HL-60/S4 treated with retinoic acid at 250 ng/mL for 4 days and 3 days (cell line): ENCODE measurements at regions not wholly inside any gene's neighbourhood (a gene's known extent, or its start where the extent isn't known, plus 50 kb on each side); places are given as distances from the start of the nearest gene placed in this dataset.
"Not testable (repeated sequence)": the region's sequence is repeated elsewhere in the genome, so short reads cannot be mapped to it uniquely, and the experiment has no call there.

Experiments used
- in situ Hi-C: fragments of 300-500 bp; cut with MboI; formaldehyde crosslinking; loops from 2 replicates; pipeline ENCODE4 v1.7.0; 2022; ENCODE audit warnings: low sequenced_read_pairs

DNA sequence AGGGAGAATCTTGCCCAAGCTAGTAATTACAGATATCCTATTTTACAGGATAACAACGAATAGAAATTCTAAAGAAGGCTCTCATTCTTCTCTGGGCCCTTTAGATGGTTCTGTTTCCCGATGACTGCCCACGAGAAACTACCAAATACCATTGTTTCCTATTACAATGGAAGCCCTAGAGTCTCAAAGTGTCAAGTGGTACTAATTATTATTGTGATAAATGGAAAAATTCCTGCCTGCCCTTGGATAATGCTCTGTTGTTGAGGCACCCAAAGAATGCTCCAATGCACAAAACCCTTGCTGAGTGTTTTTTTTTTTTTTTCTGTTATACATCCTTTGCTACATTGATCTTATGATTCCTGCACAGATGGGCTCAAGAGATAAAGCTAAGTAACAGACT is 504.5 kb downstream of the XPNPEP1 start:
- in situ Hi-C loops = no loop called here

DNA sequence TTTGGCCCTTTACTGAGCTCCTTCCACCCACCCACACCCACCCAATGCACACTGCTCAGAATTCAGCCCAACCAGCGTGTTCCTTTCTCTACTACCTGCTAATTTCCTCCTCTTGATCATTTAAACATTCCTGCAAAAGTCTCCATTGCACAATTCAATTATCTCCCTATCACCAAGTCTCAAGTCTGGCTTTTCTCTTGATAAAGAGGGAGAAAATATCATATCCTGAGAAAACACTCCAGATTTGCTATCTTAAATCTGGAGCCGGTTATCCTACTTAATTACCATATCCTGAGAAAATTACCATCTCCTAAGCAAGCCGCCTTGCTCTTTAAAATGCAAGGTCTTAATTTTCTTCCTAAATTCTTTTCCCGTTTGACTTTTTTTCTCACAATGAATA is 505.5 kb downstream of the XPNPEP1 start:
- in situ Hi-C loops = no loop called here

DNA sequence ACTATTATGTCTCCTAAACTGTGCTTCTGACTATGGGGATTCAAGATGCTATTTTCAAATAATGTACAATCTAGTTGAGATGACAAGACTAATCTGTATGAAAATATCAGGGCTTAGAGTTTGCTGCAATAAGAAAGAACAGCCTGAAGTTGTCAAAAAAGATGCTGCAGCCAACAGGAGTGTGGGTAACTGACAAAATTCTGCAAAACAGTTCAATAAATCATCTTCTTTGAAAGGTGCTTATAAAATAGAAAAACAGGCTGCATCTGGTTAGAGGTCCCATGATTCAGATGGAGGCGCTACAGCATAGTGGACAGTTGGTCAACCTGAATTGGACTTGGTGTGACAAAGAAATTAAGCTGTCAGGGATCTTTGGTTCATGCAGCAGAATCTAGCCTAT is 511.0 kb downstream of the XPNPEP1 start:
- in situ Hi-C loops = no loop called here

DNA sequence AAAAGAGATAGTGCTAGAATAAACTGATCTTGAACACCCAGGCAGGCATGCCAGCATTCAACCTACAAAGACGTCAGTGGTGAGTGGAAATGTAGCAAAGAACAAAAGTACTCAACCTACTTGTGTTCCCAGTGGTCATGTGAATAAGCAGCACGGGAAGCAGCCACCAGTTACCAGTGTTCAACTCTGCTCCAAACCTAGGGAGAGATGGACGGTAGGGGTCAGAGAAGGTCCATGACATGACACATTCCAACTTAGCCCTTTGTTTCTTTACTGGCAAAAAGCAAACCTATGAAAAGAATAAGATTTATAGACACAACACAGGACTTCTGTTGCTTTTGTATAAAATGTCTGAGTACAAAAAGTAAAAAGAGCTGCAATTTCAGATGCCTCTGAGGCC is 511.4 kb downstream of the XPNPEP1 start:
- in situ Hi-C loops = no loop called here

DNA sequence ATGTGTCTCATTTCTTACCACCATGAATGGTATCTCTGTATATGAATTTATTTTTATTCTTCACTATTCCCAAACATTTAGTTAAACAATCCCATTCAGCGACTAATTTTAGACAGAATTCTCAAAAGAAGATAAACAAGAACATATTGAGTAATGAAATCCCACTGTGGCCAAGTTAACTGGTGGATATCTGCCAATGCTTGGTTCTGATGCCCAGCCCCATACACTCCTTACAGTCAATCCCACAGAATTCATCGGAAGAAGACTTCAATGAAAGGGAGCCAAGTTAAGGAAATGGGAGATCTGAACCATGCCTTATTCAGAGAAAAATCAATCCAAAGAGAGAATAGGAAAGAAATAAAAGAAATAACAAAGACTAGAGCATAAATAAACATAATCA is 518.0 kb downstream of the XPNPEP1 start:
- in situ Hi-C loops = no loop called here

DNA sequence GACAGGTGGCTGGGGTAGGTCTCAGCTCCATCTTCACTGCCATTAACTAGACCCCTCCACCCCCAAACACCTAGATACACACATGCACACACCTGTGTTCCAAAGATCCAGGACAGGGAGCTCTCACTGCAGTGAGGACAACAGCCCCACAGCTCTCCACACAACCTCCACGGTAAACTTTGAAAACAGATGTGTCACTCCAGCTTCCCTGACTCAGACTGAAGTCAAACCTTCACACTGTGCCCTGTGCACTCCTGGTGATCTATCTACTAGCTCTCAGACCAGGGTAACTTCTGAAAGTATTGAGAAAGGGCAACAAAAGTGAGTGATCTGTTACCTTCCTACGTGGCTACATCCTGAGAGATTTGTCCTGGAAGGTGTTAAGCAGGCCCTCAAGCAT is 519.8 kb downstream of the XPNPEP1 start:
- in situ Hi-C loops = no loop called here

DNA sequence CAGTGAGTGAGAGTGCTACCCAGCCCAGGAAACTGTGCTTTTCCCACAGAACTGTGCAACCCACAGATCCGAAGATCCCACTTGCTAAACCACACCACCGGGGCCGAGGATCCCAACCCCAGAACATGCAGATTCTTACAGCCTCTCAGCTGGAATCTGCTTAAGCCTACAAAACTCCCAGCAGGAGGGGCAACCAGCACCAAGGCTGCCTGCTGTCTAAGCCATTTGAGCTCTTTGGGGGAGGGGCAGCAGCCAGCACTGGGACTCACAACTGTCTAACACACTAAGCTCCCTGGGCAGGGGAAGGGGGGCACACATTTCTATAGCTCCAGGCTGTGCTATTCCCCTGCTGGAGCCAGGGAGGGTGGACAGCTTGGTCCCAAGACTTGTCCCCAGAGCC is 529.9 kb downstream of the XPNPEP1 start:
- in situ Hi-C loops = no loop called here

DNA sequence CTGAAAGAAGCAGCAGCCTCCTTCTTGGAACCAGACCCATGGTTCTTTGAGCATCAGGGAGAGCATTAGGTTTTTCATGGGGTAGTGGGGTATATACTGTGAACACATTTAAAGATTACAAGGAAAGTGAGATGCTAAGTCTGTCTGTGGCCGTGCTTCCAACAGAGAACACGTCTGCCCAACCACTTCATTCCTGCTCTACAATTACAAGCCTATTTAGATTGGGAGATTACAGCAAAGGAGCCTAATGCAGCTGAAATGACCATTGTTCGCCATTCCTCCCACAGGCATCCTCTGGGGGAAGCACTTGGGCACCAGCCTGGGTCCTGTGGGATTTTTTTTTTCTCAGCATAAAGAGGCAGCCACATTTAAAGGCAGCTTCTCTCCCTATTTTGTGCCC is 536.4 kb downstream of the XPNPEP1 start:
- in situ Hi-C loops = no loop called here

DNA sequence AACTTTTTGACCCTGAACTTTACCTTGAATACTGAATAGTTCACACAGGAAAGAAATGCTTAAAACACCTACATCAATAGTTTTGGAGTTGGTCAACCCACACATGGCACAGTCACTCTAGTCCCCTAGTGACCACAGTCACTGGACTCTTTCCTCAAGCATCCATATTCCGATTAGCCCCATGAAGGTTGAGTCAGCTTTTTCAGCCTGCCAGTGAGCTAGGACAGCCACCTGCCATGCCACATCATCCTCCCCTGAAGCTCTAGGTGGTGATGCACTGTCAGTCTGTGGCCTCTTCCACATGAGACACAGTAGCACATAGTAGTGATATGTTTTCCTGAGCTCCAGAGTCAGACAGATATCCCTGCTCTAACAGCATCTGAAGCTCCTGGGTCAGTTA is 537.2 kb downstream of the XPNPEP1 start:
- in situ Hi-C loops = no loop called here

DNA sequence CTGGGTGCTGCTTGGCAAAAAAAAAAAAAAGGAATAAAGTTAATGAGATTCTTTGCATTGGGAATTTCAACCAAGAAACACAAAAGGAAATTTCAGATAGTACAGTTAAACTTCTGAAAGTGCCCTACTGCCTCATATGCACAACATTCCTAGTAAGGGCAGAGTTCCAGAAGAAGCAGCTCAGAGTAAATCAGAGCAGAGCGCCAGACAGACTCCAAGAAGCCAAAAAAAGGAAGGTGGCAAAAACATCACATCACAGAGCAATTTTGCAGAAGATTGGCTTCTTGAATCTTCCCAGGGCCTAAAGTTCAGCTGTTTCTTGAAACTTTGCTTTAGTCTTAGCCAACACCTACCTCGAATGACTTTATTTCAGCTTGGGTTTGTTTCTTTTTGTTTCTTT is 544.1 kb downstream of the XPNPEP1 start:
- in situ Hi-C loops = no loop called here

DNA sequence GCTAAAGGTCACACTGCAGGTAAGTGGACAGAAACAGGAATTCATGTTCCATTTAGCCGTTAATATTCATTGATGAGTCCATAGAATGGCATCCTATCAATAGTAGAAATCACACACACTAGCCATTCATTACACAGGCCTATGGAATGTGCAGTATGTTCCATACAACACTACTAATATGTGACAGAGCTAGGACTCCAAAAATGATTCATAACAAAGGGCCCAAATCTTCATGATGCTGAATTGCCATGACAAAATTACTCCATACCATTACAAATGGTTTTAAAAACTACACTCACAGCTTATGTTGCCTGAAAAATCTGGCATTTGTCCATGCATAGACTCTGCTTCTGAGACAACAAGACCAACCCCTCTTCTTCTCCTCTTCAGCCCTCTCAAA is 549.1 kb downstream of the XPNPEP1 start:
- in situ Hi-C loops = no loop called here

DNA sequence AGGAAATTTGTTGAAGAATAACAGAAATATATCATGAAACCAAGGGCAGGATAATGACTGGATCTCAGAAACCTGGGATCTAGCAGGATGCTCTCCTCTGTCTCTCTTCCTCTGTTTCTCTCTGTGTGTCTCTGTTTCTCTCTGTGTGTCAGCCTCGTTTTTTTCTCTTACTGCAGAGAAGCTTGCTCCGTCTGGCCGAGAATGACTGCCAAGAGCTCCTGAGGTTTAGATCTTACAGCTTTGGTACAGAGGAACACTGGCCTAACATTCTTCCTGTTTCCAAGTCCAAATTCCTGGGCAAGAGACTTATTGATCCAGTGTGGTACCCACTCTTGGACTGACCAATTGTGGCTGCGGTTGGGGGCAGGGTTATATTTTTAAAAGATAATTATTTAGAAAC is 564.0 kb downstream of the XPNPEP1 start:
- in situ Hi-C loops = no loop called here

DNA sequence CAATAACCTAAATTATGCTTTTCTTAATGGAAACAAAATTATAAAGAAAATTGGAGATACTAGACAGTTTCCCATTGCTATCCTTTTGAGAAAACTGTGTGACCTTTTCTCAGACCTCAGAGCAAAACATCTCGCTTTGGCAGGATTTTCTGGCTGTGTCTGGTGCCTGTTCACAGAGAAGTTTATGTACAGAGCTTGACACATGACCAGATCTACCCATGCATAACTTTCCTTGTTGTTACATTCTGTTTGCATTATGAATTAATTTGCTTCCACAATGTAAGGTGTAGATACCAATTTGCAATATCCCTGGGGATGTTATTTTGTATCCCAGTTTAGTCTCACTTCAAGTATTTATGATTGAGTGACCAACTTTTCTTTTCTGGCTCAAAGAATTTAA is 565.0 kb downstream of the XPNPEP1 start:
- in situ Hi-C loops = no loop called here

DNA sequence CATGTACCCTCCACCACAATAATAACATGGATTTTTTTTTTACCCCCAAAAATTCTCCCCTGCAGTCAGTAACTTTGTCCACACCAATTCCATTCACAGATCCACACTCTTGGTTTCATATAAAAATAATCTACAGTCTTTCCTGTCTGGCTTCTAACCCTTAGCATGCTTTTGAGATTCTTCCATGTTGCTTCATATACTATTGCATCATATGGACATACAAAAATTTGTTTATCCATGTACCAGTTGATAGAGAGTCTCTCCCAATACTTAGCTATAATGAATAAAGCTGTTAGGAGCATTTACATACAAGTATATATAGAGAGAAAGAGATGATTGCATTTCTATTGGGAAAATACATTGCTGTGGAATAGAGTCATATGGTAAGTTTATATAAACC is 575.0 kb downstream of the XPNPEP1 start:
- in situ Hi-C loops = no loop called here

DNA sequence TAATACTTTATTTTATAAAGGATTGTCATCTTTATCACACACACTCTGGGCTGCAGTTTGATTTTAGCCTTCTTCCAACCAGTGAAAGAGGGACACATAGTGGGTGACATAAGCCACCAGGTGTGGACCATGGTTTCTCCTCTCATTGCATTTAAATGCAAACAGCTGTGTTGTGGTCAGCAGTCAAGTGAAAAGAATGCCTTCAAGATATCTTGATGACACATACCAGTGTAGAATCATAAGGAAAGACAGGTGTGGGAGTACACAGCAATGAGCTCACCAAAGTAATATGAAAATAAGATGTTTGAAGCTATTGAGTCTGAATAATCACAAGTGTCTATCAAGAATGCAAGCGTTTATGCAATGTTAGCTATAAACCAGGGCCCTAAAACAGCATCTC is 580.0 kb downstream of the XPNPEP1 start:
- in situ Hi-C loops = no loop called here

DNA sequence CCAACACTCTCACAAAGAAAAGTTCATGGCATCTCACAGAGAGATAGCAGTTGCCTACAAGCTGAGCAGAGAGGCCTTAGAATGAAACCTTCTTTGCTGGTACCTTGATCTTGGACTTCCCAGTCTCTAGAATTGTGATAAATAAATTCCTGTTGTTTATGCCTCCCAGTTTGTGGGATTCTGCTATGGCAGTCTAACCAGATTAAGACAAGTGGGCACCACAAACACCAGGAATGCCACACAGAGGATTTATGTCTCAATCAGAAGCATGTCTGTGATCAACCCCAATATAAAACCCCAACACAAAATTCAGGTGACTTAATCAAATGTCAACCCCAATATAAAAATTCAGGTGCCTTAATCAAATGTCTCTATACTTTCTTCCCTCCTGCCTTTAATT is 581.3 kb downstream of the XPNPEP1 start:
- in situ Hi-C loops = no loop called here

DNA sequence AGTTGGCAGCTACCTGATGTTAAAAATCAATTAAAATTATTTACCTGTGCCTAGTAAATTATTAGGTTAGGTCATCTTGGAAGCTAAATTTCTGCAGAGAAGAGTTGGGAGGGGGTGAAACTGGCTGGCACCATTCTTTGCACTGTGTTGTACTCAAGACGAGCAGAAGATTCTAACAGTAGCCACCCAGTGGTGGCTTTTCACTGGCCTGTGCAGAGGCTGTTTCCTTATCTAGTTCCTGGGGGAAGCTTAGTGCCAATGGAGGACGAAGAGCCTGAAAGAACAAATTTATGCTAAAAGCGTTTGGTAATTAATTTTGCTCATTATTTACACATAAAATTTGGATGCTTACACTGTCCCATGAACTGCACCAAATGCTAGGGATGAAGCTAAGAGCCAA is 595.3 kb downstream of the XPNPEP1 start:
- in situ Hi-C loops = no loop called here

DNA sequence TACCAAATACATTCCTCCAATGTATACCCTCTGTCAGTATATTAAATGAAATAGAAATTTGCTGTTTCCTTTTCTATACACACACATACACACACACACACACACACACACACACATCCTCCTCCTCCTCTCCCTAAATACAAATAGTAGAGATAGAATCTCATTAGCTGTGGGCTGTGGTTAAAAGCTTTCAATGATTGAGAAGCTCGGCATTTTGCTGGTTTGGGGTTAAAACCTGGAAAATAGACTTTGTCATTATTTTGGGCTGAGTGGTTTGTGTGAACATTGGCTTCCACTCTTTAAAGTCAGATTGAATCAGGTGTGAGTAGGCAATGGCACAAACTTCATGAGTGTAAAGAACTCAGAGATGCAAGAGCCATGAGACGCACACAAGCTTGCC is 596.0 kb downstream of the XPNPEP1 start:
- in situ Hi-C loops = no loop called here

DNA sequence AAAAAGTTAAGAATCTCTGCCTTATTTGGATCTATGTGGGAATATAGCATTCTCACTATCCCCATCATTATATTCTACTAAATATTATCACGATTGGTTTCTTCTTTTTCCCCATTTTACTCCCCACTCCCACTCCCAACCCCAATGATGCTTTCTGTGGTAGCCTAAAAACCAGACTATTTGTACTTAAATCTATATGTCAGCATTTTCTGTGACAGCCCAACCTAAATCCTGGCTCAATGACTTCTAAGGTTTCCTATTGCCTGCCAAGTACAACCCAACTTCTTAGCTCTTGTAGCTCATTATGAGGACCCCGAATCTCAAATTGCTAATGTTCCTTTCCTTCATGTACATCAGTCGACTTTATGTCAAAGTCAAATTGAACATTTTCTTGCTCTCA is 598.6 kb downstream of the XPNPEP1 start:
- in situ Hi-C loops = no loop called here

DNA sequence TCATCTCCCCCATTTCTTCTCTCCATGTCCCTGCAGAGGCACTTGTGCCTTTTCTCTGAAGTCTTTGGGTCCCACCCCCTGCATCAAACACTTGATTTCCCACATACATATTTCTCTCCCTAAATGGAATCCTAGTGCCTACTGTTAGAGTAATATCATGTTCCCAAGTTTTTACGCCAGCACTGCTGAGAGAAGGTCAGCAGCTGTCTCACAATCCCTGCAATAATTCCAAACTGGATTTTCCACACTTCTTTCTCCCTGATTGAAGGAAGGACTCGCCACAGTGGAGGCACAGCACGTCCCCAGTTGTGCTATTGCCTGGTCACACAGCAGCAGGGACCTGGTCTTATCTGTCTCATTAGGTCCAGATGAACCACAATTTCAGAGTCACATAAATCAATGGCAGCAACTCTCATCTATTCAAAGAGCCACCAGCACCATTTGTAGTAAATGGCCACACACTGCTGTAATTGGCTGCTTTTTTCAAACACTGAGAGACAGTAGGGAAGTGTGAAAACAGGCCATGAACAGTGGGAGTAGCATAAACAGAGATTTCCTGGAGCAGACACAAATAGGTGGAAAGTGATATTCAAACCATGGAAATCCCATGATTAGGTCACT is 605.5 kb downstream of the XPNPEP1 start:
- in situ Hi-C loops = no loop called here

DNA sequence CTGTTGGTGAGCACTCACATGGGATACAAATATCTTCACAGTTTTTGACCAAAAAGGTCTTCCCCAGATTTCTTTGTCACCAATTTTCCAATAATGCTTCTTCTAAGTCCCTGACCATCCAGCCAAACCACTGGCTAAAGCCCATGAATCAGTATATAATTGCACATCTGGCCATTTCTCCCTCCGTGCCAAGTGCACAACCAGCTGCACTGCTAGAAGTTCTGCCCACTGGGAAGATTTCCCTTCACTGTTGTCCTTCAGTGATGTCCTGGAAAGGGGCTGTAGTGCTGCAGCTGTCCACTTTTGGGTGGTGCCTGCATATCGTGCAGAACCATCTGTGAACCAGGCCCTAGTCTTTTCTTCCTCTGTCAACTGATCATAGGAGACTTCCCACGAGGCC is 609.3 kb downstream of the XPNPEP1 start:
- in situ Hi-C loops = not testable (repeated sequence)

DNA sequence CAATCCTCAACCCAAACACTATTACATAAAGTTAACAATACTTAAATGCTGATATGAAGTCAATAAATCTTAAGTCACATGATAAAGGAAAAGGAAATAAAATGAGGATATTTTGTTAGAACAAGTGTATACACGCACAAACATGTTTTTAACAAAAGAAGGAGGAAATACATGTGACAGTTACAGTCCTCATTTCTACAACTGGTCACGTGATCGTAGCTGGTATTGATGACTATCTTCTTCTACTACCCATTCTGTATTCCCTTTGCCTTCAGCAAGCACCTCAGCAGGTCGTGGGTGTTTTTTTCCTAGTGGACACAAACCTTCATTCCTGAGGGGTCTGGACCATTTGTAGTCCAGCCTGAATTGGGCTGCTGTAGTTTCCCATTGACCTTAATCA is 610.8 kb downstream of the XPNPEP1 start:
- in situ Hi-C loops = not testable (repeated sequence)

DNA sequence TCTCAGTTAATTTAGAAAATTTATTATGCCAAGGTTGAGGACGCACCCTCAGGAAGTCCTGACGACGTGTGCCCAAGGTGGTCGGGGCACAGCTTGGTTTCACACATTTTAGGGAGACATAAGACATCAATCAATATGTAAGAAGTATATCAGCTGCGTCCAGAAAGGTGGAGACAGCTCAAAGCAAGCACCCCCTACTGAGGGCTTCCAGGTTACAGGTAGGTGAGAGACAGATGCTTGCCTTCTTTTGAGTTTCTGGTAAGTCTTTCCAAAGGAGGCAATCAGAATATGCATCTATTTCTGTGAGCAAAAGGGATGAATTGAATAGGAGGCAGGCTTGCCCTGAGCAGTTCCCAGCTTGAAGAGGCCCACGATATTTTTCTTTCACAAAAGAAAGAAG is 614.3 kb downstream of the XPNPEP1 start:
- in situ Hi-C loops = no loop called here

DNA sequence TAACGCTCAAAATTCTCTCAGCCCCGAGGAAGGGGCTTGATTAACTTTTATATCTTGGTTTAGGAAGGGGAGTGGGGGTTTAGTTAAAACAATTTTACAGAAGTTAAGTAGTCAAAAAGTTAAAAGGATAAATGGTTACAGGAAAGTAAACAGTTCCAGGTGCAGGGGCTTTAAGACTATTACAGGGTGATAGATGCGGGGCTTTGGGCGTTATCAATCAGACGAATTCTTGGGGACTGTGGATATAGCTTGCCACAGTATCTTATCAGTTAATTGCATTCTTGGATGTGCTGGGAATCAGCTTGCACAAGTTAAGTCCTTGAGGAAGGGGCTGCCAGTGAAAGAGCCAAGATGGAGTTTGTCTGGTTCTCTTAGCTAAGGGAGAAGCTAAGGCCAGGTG is 616.2 kb downstream of the XPNPEP1 start:
- in situ Hi-C loops = not testable (repeated sequence)
